Liver (tissue), 3 donors: ENCODE measurements at regions not wholly inside any gene's neighbourhood (a gene's known extent, or its start where the extent isn't known, plus 50 kb on each side); places are given as distances from the start of the nearest gene placed in this dataset.

Source experiments
- FOXA1 ChIP-seq: IDR thresholded peaks from 2 replicates; pipeline ENCODE4 v1.6.1; 2016; ENCODE audit warnings: antibody characterized with exemption
- FOXA2 ChIP-seq: IDR thresholded peaks from 2 replicates; pipeline ENCODE4 v1.6.1; 2016; ENCODE audit warnings: antibody characterized with exemption
- GABPA ChIP-seq, 2 donors: IDR thresholded peaks in 1 of 2; conservative IDR thresholded peaks in 1 of 2; 2 replicates each; pipeline ENCODE4 v1.6.1; 2016; ENCODE audit warnings: antibody characterized with exemption in 2 of 2, mild to moderate bottlenecking in 1 of 2, moderate library complexity in 1 of 2
- JUND ChIP-seq, 2 donors: IDR thresholded peaks; 2 replicates each; pipeline ENCODE4 v1.6.1; 2016; ENCODE audit warnings: antibody characterized with exemption in 2 of 2
- MAX ChIP-seq: IDR thresholded peaks from 2 replicates; pipeline ENCODE4 v1.6.1; 2016; ENCODE audit warnings: antibody characterized with exemption
- SP1 ChIP-seq: IDR thresholded peaks from 2 replicates; pipeline ENCODE4 v1.6.1; 2018; ENCODE audit warnings: antibody characterized with exemption, mild to moderate bottlenecking
- TAF1 ChIP-seq: conservative IDR thresholded peaks from 2 replicates; pipeline ENCODE4 v1.6.1; 2016; ENCODE audit warnings: antibody characterized with exemption, mild to moderate bottlenecking
- TF ChIP-seq, protein P1 (sequence below): fragments of 150-350 bp; IDR thresholded peaks from 2 replicates; pipeline ENCODE4 v1.5.1; 2017; ENCODE audit warnings: improper control_type of control experiment, low read depth, low read length; ENCODE audit not compliant: missing input control
- TF ChIP-seq, protein P2 (sequence below): IDR thresholded peaks from 2 replicates; pipeline ENCODE4 v1.6.1; 2016; ENCODE audit warnings: antibody characterized with exemption
- donor health status: healthy.
- donor health status: healthy.

DNA sequence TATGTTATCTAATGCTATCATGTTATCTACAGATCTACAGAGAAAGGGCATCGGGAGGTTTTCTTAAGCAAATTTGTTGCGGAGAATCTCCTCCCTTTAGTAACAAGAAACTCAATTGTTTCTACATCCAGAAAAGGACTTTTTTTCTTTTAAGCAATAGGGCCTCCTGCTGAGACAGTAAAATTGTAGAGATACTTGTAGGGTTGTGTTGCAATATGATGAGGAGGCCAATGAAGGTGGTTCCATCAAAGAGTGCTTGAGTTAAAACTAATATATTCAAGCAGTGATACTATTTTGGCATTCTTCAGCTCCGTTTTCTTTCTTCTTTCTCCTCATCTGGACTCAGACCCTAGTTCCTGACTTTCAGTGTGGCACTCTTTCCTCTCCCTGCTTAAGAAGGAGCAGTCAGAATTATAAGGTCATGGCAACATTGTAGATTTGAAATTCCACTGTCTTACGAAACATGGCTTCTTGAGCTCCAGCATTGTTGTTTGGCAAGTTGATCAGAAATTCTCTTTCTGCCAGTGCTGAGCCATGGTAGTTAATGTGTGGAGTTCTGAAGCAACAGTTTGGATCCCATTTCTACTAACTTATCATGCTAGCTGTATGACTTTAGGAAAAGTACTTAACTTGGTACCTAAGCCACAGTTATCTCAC is 202.0 kb upstream of the SLC14A2 start:
- TF ChIP-seq JUND (IDR thresholded peaks at IDR 0.05) (no peak), TAF1 (no peak), MAX (no peak), FOXA2 (no peak), FOXA1 (no peak), GABPA (IDR thresholded peaks at IDR 0.05 in 1 of 2, conservative IDR thresholded peaks at IDR 0.05 in 1 of 2) (no peak), SP1 (no peak)
- TF ChIP-seq, protein P1, sequence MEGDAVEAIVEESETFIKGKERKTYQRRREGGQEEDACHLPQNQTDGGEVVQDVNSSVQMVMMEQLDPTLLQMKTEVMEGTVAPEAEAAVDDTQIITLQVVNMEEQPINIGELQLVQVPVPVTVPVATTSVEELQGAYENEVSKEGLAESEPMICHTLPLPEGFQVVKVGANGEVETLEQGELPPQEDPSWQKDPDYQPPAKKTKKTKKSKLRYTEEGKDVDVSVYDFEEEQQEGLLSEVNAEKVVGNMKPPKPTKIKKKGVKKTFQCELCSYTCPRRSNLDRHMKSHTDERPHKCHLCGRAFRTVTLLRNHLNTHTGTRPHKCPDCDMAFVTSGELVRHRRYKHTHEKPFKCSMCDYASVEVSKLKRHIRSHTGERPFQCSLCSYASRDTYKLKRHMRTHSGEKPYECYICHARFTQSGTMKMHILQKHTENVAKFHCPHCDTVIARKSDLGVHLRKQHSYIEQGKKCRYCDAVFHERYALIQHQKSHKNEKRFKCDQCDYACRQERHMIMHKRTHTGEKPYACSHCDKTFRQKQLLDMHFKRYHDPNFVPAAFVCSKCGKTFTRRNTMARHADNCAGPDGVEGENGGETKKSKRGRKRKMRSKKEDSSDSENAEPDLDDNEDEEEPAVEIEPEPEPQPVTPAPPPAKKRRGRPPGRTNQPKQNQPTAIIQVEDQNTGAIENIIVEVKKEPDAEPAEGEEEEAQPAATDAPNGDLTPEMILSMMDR = no peak
- TF ChIP-seq, protein P2, sequence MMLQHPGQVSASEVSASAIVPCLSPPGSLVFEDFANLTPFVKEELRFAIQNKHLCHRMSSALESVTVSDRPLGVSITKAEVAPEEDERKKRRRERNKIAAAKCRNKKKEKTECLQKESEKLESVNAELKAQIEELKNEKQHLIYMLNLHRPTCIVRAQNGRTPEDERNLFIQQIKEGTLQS = no peak
